ENCODE measurements at regions not wholly inside any gene's neighbourhood (a gene's known extent, or its start where the extent isn't known, plus 50 kb on each side); places are given as distances from the start of the nearest gene placed in this dataset.

GRCh38 chr20:21003902-21004301 lies 102.3 kb downstream of the LINC00237 start:
- Histone ChIP-seq H3K4me3 (ENCODE audit: low read length in 2 of 2) (no peak overlapping the region), H2BK15ac (ENCODE audit: low read length) (no peak overlapping the region), H3K9ac (ENCODE audit: low read depth, low read length, poor library complexity) (no peak overlapping the region), H3K9me3 (replicated peaks in 1 of 2; ENCODE audit: control insufficient read depth in 2 of 2, insufficient read depth in 1 of 2, low read depth in 1 of 2, low read length in 2 of 2) (peaks cover 0 to 2% of the 10 kb centered on the region in 2 donors), H2AK5ac (ENCODE audit: low read depth, low read length) (no peak overlapping the region), H2BK5ac (ENCODE audit: low read length) (no peak overlapping the region), H3K18ac (ENCODE audit: low read length) (no peak overlapping the region), H3K4me2 (ENCODE audit: insufficient read depth, low read length, poor library complexity, severe bottlenecking) (no peak overlapping the region), H3K4ac (ENCODE audit: low read length) (no peak overlapping the region), H3K79me1 (ENCODE audit: low read depth, low read length) (no peaks in the 10 kb centered on the region), H3K27ac (replicated peaks; ENCODE audit: low read length) (no peak overlapping the region), H2BK120ac (ENCODE audit: low read depth, low read length) (no peak overlapping the region), H3K27me3 (ENCODE audit: control insufficient read depth in 3 of 3, insufficient read depth in 3 of 3, low read depth in 1 of 3, low read length in 3 of 3) (peaks cover 0 to 10% (median 0%) of the 10 kb centered on the region in 3 experiments), H4K91ac (ENCODE audit: low read depth, low read length, poor library complexity) (no peak overlapping the region), H3K36me3 (replicated peaks in 1 of 2; ENCODE audit: control insufficient read depth in 2 of 2, insufficient read depth in 2 of 2, low read length in 2 of 2) (no peaks in the 10 kb centered on the region), H3K14ac (ENCODE audit: low read length) (no peak overlapping the region), H2BK12ac (ENCODE audit: low read length) (no peak overlapping the region), H2AFZ (ENCODE audit: low read length) (no peak overlapping the region), H3K23ac (ENCODE audit: low read depth, low read length, poor library complexity) (no peak overlapping the region), H4K8ac (ENCODE audit: low read depth, low read length) (no peak overlapping the region), H3K4me1 (ENCODE audit: control insufficient read depth in 2 of 2, insufficient read depth in 1 of 2, low read depth in 1 of 2, low read length in 2 of 2) (no peaks in the 10 kb centered on the region)
- no CpG with 5 or more reads among the region's 2 CpGs for WGBS, 2 donors (ENCODE audit: extremely low coverage in 2 of 2, insufficient read length in 2 of 2, insufficient replicate concordance in 1 of 2)
- no peak for DNase-seq (ENCODE audit: low spot score)

GRCh38 chr20:21002486-21002885 lies 103.7 kb downstream of the LINC00237 start:
- no peak overlapping the region for H3K4me2 ChIP-seq (ENCODE audit: insufficient read depth, low read length, poor library complexity, severe bottlenecking)
- no peaks in the 10 kb centered on the region for H3K4me1 ChIP-seq (ENCODE audit: control insufficient read depth in 2 of 2, insufficient read depth in 1 of 2, low read depth in 1 of 2, low read length in 2 of 2)
- H2AFZ ChIP-seq (ENCODE audit: low read length), result no peak overlapping the region
- H3K4me3 ChIP-seq (ENCODE audit: low read length in 2 of 2), result no peak overlapping the region
- H2BK15ac ChIP-seq (ENCODE audit: low read length), result no peak overlapping the region
- no peak overlapping the region for H3K4ac ChIP-seq (ENCODE audit: low read length)
- WGBS, 2 donors (ENCODE audit: extremely low coverage in 2 of 2, insufficient read length in 2 of 2, insufficient replicate concordance in 1 of 2), result no CpG with 5 or more reads among the region's 8 CpGs
- no peak overlapping the region for H2BK120ac ChIP-seq (ENCODE audit: low read depth, low read length)
- no peak overlapping the region for H2BK5ac ChIP-seq (ENCODE audit: low read length)
- H3K14ac ChIP-seq (ENCODE audit: low read length), result no peak overlapping the region
- H3K18ac ChIP-seq (ENCODE audit: low read length), result no peak overlapping the region
- peaks cover 0 to 2% of the 10 kb centered on the region in 2 donors for H3K9me3 ChIP-seq (replicated peaks in 1 of 2; ENCODE audit: control insufficient read depth in 2 of 2, insufficient read depth in 1 of 2, low read depth in 1 of 2, low read length in 2 of 2)
- H3K36me3 ChIP-seq (replicated peaks in 1 of 2; ENCODE audit: control insufficient read depth in 2 of 2, insufficient read depth in 2 of 2, low read length in 2 of 2), result no peaks in the 10 kb centered on the region
- H3K79me1 ChIP-seq (ENCODE audit: low read depth, low read length), result no peaks in the 10 kb centered on the region
- no peak overlapping the region for H4K91ac ChIP-seq (ENCODE audit: low read depth, low read length, poor library complexity)
- no peak overlapping the region for H2AK5ac ChIP-seq (ENCODE audit: low read depth, low read length)
- no peak for DNase-seq (ENCODE audit: low spot score)
- no peak overlapping the region for H3K27ac ChIP-seq (replicated peaks; ENCODE audit: low read length)
- H3K27me3 ChIP-seq (ENCODE audit: control insufficient read depth in 3 of 3, insufficient read depth in 3 of 3, low read depth in 1 of 3, low read length in 3 of 3), result peaks cover 0 to 15% (median 0%) of the 10 kb centered on the region in 3 experiments
- no peak overlapping the region for H2BK12ac ChIP-seq (ENCODE audit: low read length)
- H4K8ac ChIP-seq (ENCODE audit: low read depth, low read length), result no peak overlapping the region
- no peak overlapping the region for H3K9ac ChIP-seq (ENCODE audit: low read depth, low read length, poor library complexity)
- H3K23ac ChIP-seq (ENCODE audit: low read depth, low read length, poor library complexity), result no peak overlapping the region

- Histone ChIP-seq H3K36me3 (replicated peaks in 1 of 2; ENCODE audit: control insufficient read depth in 2 of 2, insufficient read depth in 2 of 2, low read length in 2 of 2) (no peaks in the 10 kb centered on the region), H2AK5ac (ENCODE audit: low read depth, low read length) (no peak overlapping the region), H3K9me3 (replicated peaks in 1 of 2; ENCODE audit: control insufficient read depth in 2 of 2, insufficient read depth in 1 of 2, low read depth in 1 of 2, low read length in 2 of 2) (no peaks in the 10 kb centered on the region), H3K18ac (ENCODE audit: low read length) (no peak overlapping the region), H2BK15ac (ENCODE audit: low read length) (no peak overlapping the region), H3K4me1 (ENCODE audit: control insufficient read depth in 2 of 2, insufficient read depth in 1 of 2, low read depth in 1 of 2, low read length in 2 of 2) (peaks cover 0 to 7% of the 10 kb centered on the region in 2 donors), H3K27me3 (ENCODE audit: control insufficient read depth in 3 of 3, insufficient read depth in 3 of 3, low read depth in 1 of 3, low read length in 3 of 3) (peaks cover 0 to 17% (median 0%) of the 10 kb centered on the region in 3 experiments), H3K9ac (ENCODE audit: low read depth, low read length, poor library complexity) (no peak overlapping the region), H3K27ac (replicated peaks; ENCODE audit: low read length) (no peak overlapping the region), H3K23ac (ENCODE audit: low read depth, low read length, poor library complexity) (no peak overlapping the region), H2AFZ (ENCODE audit: low read length) (no peak overlapping the region), H3K4ac (ENCODE audit: low read length) (no peak overlapping the region), H3K79me1 (ENCODE audit: low read depth, low read length) (no peaks in the 10 kb centered on the region), H2BK120ac (ENCODE audit: low read depth, low read length) (no peak overlapping the region), H3K4me3 (ENCODE audit: low read length in 2 of 2) (no peak overlapping the region), H4K8ac (ENCODE audit: low read depth, low read length) (no peak overlapping the region), H2BK5ac (ENCODE audit: low read length) (no peak overlapping the region), H2BK12ac (ENCODE audit: low read length) (no peak overlapping the region), H4K91ac (ENCODE audit: low read depth, low read length, poor library complexity) (no peak overlapping the region), H3K14ac (ENCODE audit: low read length) (no peak overlapping the region), H3K4me2 (ENCODE audit: insufficient read depth, low read length, poor library complexity, severe bottlenecking) (no peak overlapping the region)
- no peak for DNase-seq (ENCODE audit: low spot score)
- WGBS, 2 donors (ENCODE audit: extremely low coverage in 2 of 2, insufficient read length in 2 of 2, insufficient replicate concordance in 1 of 2), result no CpG with 5 or more reads among the region's 12 CpGs
Measured at GRCh38 chr20:20993372-20993771, 112.8 kb downstream of the LINC00237 start.

GRCh38 chr20:20992686-20993360 lies 113.3 kb downstream of the LINC00237 start:
- H2BK5ac ChIP-seq (ENCODE audit: low read length), result no peak overlapping the region
- no peak overlapping the region for H2AK5ac ChIP-seq (ENCODE audit: low read depth, low read length)
- H3K4me2 ChIP-seq (ENCODE audit: insufficient read depth, low read length, poor library complexity, severe bottlenecking), result no peak overlapping the region
- no peak for DNase-seq (ENCODE audit: low spot score)
- H3K14ac ChIP-seq (ENCODE audit: low read length), result no peak overlapping the region
- H3K4ac ChIP-seq (ENCODE audit: low read length), result no peak overlapping the region
- H3K4me3 ChIP-seq (ENCODE audit: low read length in 2 of 2), result no peak overlapping the region
- H3K79me1 ChIP-seq (ENCODE audit: low read depth, low read length), result no peaks in the 10 kb centered on the region
- WGBS, 2 donors (ENCODE audit: extremely low coverage in 2 of 2, insufficient read length in 2 of 2, insufficient replicate concordance in 1 of 2), result no CpG with 5 or more reads among the region's 15 CpGs
- peaks cover 0 to 7% of the 10 kb centered on the region in 2 donors for H3K4me1 ChIP-seq (ENCODE audit: control insufficient read depth in 2 of 2, insufficient read depth in 1 of 2, low read depth in 1 of 2, low read length in 2 of 2)
- H3K9me3 ChIP-seq (replicated peaks in 1 of 2; ENCODE audit: control insufficient read depth in 2 of 2, insufficient read depth in 1 of 2, low read depth in 1 of 2, low read length in 2 of 2), result no peaks in the 10 kb centered on the region
- H2BK12ac ChIP-seq (ENCODE audit: low read length), result no peak overlapping the region
- no peak overlapping the region for H3K27ac ChIP-seq (replicated peaks; ENCODE audit: low read length)
- H4K8ac ChIP-seq (ENCODE audit: low read depth, low read length), result no peak overlapping the region
- peaks cover 0 to 14% (median 0%) of the 10 kb centered on the region in 3 experiments for H3K27me3 ChIP-seq (ENCODE audit: control insufficient read depth in 3 of 3, insufficient read depth in 3 of 3, low read depth in 1 of 3, low read length in 3 of 3)
- no peak overlapping the region for H2BK15ac ChIP-seq (ENCODE audit: low read length)
- H3K9ac ChIP-seq (ENCODE audit: low read depth, low read length, poor library complexity), result no peak overlapping the region
- no peak overlapping the region for H3K23ac ChIP-seq (ENCODE audit: low read depth, low read length, poor library complexity)
- no peak overlapping the region for H3K18ac ChIP-seq (ENCODE audit: low read length)
- H2BK120ac ChIP-seq (ENCODE audit: low read depth, low read length), result no peak overlapping the region
- no peaks in the 10 kb centered on the region for H3K36me3 ChIP-seq (replicated peaks in 1 of 2; ENCODE audit: control insufficient read depth in 2 of 2, insufficient read depth in 2 of 2, low read length in 2 of 2)
- no peak overlapping the region for H4K91ac ChIP-seq (ENCODE audit: low read depth, low read length, poor library complexity)
- H2AFZ ChIP-seq (ENCODE audit: low read length), result no peak overlapping the region
